HUES6 (cell line): ENCODE measurements at regions not wholly inside any gene's neighbourhood (a gene's known extent, or its start where the extent isn't known, plus 50 kb on each side); places are given as distances from the start of the nearest gene placed in this dataset.
A peak's percentile ranks its signal among the peaks of the same experiment; 100 is the strongest.

Experiments used
- H3K27ac ChIP-seq: 2 replicates; pipeline ENCODE4 v1.7.0; 2013; ENCODE audit warnings: low read depth, mild to moderate bottlenecking, low read length, inconsistent platforms
- H3K27me3 ChIP-seq: 2 replicates; pipeline ENCODE4 v1.6.1; 2013; ENCODE audit warnings: low read length; ENCODE audit not compliant: control insufficient read depth, insufficient read depth
- H3K36me3 ChIP-seq: 2 replicates; pipeline ENCODE4 v1.6.1; 2013; ENCODE audit warnings: low read length; ENCODE audit not compliant: control insufficient read depth, insufficient read depth
- H3K4me1 ChIP-seq: 2 replicates; pipeline ENCODE4 v1.6.1; 2013; ENCODE audit warnings: low read length; ENCODE audit not compliant: control insufficient read depth, insufficient read depth
- H3K4me3 ChIP-seq: 2 replicates; pipeline ENCODE4 v1.5.1; 2013; ENCODE audit warnings: low read depth, low read length
- H3K9ac ChIP-seq: one replicate; pipeline ENCODE4 v1.6.1; 2013; ENCODE audit warnings: mild to moderate bottlenecking, low read length
- H3K9me3 ChIP-seq: 2 replicates; pipeline ENCODE4 v1.6.1; 2013; ENCODE audit warnings: low read depth, low read length; ENCODE audit not compliant: control insufficient read depth, insufficient read depth

GRCh38 chr2:468648-469336 is 180.9 kb upstream of the ALKAL2 start:
- no peak overlapping the region for H3K27ac ChIP-seq
- peaks cover 3% of the 10 kb centered on the region for H3K9me3 ChIP-seq
- peak overlapping the region; percentile 70 for H3K4me3 ChIP-seq
- no peak overlapping the region for H3K9ac ChIP-seq
- no peaks in the 10 kb centered on the region for H3K36me3 ChIP-seq
- no peaks in the 10 kb centered on the region for H3K4me1 ChIP-seq
- H3K27me3 ChIP-seq: peaks cover 39% of the 10 kb centered on the region

GRCh38 chr2:467892-468647 is 180.2 kb upstream of the ALKAL2 start:
- peak overlapping the region; percentile 70 for H3K4me3 ChIP-seq
- H3K9ac ChIP-seq: no peak overlapping the region

GRCh38 chr2:467543-467891 is 179.6 kb upstream of the ALKAL2 start:
- no peaks in the 10 kb centered on the region for H3K36me3 ChIP-seq
- no peak overlapping the region for H3K9ac ChIP-seq
- no peak overlapping the region for H3K27ac ChIP-seq
- H3K4me1 ChIP-seq: no peaks in the 10 kb centered on the region
- peak overlapping the region; percentile 70 for H3K4me3 ChIP-seq
- no peaks in the 10 kb centered on the region for H3K9me3 ChIP-seq
- peaks cover 39% of the 10 kb centered on the region for H3K27me3 ChIP-seq

More at GRCh38 chr2:467892-468647, 180.2 kb upstream of the ALKAL2 start:
- no peaks in the 10 kb centered on the region; the same call in 1 of the 2 replicates for H3K9me3 ChIP-seq
- H3K4me1 ChIP-seq: no peaks in the 10 kb centered on the region
- peaks cover 39% of the 10 kb centered on the region for H3K27me3 ChIP-seq
- no peaks in the 10 kb centered on the region for H3K36me3 ChIP-seq
- H3K27ac ChIP-seq: no peak overlapping the region

GRCh38 chr2:467101-467500 is 179.2 kb upstream of the ALKAL2 start:
- peaks cover 39% of the 10 kb centered on the region for H3K27me3 ChIP-seq
- no peak overlapping the region for H3K4me3 ChIP-seq
- no peaks in the 10 kb centered on the region for H3K4me1 ChIP-seq
- H3K9me3 ChIP-seq: no peaks in the 10 kb centered on the region
- no peak overlapping the region for H3K9ac ChIP-seq
- H3K36me3 ChIP-seq: no peaks in the 10 kb centered on the region
- H3K27ac ChIP-seq: no peak overlapping the region

- H3K27me3 ChIP-seq: peaks cover 32% of the 10 kb centered on the region
Observed at GRCh38 chr2:464562-465309, 176.8 kb upstream of the ALKAL2 start.

GRCh38 chr2:460861-461260 is 173.0 kb upstream of the ALKAL2 start:
- Histone ChIP-seq H3K27me3 (no peaks in the 10 kb centered on the region), H3K36me3 (no peaks in the 10 kb centered on the region), H3K4me3 (no peak overlapping the region), H3K9me3 (no peaks in the 10 kb centered on the region), H3K9ac (no peak overlapping the region), H3K27ac (no peak overlapping the region), H3K4me1 (peaks cover 3% of the 10 kb centered on the region; the same call in 1 of the 2 replicates)

More at GRCh38 chr2:464562-465309, 176.8 kb upstream of the ALKAL2 start:
- Histone ChIP-seq H3K27ac (no peak overlapping the region), H3K9ac (no peak overlapping the region), H3K9me3 (no peaks in the 10 kb centered on the region), H3K4me1 (no peaks in the 10 kb centered on the region), H3K4me3 (no peak overlapping the region), H3K36me3 (no peaks in the 10 kb centered on the region)

- Histone ChIP-seq H3K9ac (no peak overlapping the region), H3K27ac (no peak overlapping the region), H3K4me1 (peaks cover 3% of the 10 kb centered on the region; the same call in 1 of the 2 replicates), H3K27me3 (no peaks in the 10 kb centered on the region), H3K4me3 (no peak overlapping the region), H3K9me3 (no peaks in the 10 kb centered on the region), H3K36me3 (no peaks in the 10 kb centered on the region)
Observed at GRCh38 chr2:459931-460330, 172.0 kb upstream of the ALKAL2 start.

- Histone ChIP-seq H3K9ac (no peak overlapping the region), H3K4me3 (no peak overlapping the region), H3K27ac (no peak overlapping the region)
Observed at GRCh38 chr2:458425-458815, 170.5 kb upstream of the ALKAL2 start.

GRCh38 chr2:457792-458424 is 170.0 kb upstream of the ALKAL2 start:
- peaks cover 3% of the 10 kb centered on the region; the same call in 1 of the 2 replicates for H3K4me1 ChIP-seq
- H3K36me3 ChIP-seq: no peaks in the 10 kb centered on the region
- H3K27ac ChIP-seq: no peak overlapping the region
- H3K4me3 ChIP-seq: no peak overlapping the region
- no peaks in the 10 kb centered on the region for H3K27me3 ChIP-seq
- H3K9ac ChIP-seq: no peak overlapping the region
- no peaks in the 10 kb centered on the region for H3K9me3 ChIP-seq

More at GRCh38 chr2:458425-458815, 170.5 kb upstream of the ALKAL2 start:
- H3K27me3 ChIP-seq: no peaks in the 10 kb centered on the region
- no peaks in the 10 kb centered on the region for H3K9me3 ChIP-seq
- peaks cover 3% of the 10 kb centered on the region; the same call in 1 of the 2 replicates for H3K4me1 ChIP-seq
- H3K36me3 ChIP-seq: no peaks in the 10 kb centered on the region

- no peak overlapping the region for H3K27ac ChIP-seq
- H3K4me1 ChIP-seq: peaks cover 3% of the 10 kb centered on the region; the same call in 1 of the 2 replicates
- H3K9ac ChIP-seq: no peak overlapping the region
- H3K9me3 ChIP-seq: no peaks in the 10 kb centered on the region
- no peaks in the 10 kb centered on the region for H3K27me3 ChIP-seq
- no peaks in the 10 kb centered on the region for H3K36me3 ChIP-seq
- no peak overlapping the region for H3K4me3 ChIP-seq
Observed at GRCh38 chr2:457262-457661, 169.4 kb upstream of the ALKAL2 start.
